ENCODE measurements at regions not wholly inside any gene's neighbourhood (a gene's known extent, or its start where the extent isn't known, plus 50 kb on each side); places are given as distances from the start of the nearest gene placed in this dataset.

DNA sequence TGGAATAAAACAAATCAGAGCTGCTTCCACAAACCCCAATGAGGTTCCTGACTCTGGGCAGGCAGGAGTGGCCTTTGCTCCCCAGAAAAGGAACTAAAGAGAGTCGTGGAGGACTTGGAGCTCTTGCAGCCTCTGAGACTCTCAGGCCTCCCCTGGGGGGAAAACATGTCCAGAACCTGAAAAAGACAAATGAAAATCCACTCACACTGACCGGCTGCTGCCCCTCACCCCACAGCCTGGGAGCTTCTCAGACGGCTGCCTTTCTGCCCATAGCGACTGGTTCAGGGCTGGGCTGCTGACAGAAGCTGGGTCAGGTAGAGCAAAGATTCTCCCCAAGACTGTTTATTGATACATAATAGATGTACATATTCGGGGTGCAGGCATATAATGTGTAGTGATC is 356.0 kb downstream of the ADGRD1 start:
- TF ChIP-seq, protein P1, sequence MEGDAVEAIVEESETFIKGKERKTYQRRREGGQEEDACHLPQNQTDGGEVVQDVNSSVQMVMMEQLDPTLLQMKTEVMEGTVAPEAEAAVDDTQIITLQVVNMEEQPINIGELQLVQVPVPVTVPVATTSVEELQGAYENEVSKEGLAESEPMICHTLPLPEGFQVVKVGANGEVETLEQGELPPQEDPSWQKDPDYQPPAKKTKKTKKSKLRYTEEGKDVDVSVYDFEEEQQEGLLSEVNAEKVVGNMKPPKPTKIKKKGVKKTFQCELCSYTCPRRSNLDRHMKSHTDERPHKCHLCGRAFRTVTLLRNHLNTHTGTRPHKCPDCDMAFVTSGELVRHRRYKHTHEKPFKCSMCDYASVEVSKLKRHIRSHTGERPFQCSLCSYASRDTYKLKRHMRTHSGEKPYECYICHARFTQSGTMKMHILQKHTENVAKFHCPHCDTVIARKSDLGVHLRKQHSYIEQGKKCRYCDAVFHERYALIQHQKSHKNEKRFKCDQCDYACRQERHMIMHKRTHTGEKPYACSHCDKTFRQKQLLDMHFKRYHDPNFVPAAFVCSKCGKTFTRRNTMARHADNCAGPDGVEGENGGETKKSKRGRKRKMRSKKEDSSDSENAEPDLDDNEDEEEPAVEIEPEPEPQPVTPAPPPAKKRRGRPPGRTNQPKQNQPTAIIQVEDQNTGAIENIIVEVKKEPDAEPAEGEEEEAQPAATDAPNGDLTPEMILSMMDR (IDR thresholded peaks at IDR 0.05) = no peak
- no peak for TF ChIP-seq POLR2A (IDR thresholded peaks at IDR 0.05)
